ENCODE measurements at regions not wholly inside any gene's neighbourhood (a gene's known extent, or its start where the extent isn't known, plus 50 kb on each side); places are given as distances from the start of the nearest gene placed in this dataset.

DNA sequence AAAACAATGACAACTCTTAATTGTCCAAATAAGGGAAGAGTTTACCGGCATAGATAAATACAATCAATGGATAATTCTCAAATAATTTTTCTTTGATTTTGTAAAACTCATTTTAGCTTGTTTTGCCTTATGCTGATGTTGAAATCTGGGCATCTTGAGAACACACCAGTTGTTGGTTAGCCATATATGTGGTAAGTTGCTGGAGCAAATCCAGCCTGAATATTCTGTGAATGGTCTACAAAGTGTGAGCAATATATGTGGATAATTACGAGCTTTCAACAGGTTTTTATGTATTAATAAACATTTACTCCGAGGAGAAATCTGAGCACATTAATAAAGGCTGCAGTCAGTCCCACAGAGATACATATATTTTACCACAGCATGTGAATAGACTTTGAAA, 423.6 kb downstream of the BCKDHB start:
- no peaks in the 10 kb centered on the region for H3K4me1 ChIP-seq
- H3K36me3 ChIP-seq = no peaks in the 10 kb centered on the region
- no peaks in the 10 kb centered on the region for H3K27me3 ChIP-seq
- no peaks in the 10 kb centered on the region for H3K9me3 ChIP-seq
- H3K4me3 ChIP-seq = no peak overlapping the region
- no peak for DNase-seq (ENCODE audit: extremely low spot score in 2 of 2)
- no peak for TF ChIP-seq CTCF (IDR thresholded peaks at IDR 0.05)
- no peak for TF ChIP-seq POLR2A (IDR thresholded peaks at IDR 0.05)
- TF ChIP-seq POLR2AphosphoS5 (IDR thresholded peaks at IDR 0.05; ENCODE audit: insufficient read depth in 1 of 2, low read depth in 1 of 2) = no peak
- intact Hi-C loops (cut with DNase I) = no loop called here
- H3K27ac ChIP-seq = no peak overlapping the region

GRCh38 chr6:80528115-80528514, 421.6 kb downstream of the BCKDHB start:
- H3K4me3 ChIP-seq = no peak overlapping the region
- intact Hi-C loops (cut with DNase I) = no loop called here
- H3K4me1 ChIP-seq = peaks cover 10% of the 10 kb centered on the region
- no peak for TF ChIP-seq POLR2A (IDR thresholded peaks at IDR 0.05)
- no peaks in the 10 kb centered on the region for H3K9me3 ChIP-seq
- no peak for DNase-seq (ENCODE audit: extremely low spot score in 2 of 2)
- H3K36me3 ChIP-seq = no peaks in the 10 kb centered on the region
- no peak overlapping the region for H3K27ac ChIP-seq
- no peaks in the 10 kb centered on the region for H3K27me3 ChIP-seq

DNA sequence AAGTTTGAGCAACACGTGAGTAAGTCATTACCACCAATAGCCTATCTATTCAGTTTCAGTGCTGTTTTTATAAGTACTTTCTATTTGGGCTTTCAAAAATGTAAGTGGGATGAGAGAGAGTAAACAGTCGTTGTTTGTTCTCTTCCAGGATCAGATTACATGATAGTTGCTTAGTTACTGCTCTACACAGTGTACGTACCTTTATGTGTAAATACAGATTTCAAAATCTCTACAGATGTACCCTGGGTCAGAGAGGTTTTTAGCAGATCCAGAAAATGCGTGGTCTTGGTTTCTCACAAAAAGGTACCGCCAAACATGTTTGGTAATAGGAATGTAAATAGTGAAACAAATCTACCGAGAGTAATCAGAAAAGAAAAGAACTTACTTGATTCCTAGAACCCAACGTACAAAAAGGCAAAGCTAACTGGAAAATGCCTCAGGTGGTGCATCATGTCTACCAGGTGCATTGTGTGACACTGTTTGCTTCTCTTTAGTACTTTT, 421.1 kb downstream of the BCKDHB start:
- DNase-seq (ENCODE audit: extremely low spot score in 2 of 2) = no peak
- no peaks in the 10 kb centered on the region for H3K27me3 ChIP-seq
- no peaks in the 10 kb centered on the region for H3K9me3 ChIP-seq
- no peak overlapping the region for H3K4me3 ChIP-seq
- H3K36me3 ChIP-seq = no peaks in the 10 kb centered on the region
- peaks cover 10% of the 10 kb centered on the region for H3K4me1 ChIP-seq
- TF ChIP-seq POLR2A (IDR thresholded peaks at IDR 0.05) (no peak), CTCF (IDR thresholded peaks at IDR 0.05) (no peak), POLR2AphosphoS5 (IDR thresholded peaks at IDR 0.05; ENCODE audit: insufficient read depth in 1 of 2, low read depth in 1 of 2) (no peak)
- intact Hi-C loops (cut with DNase I) = no loop called here
- H3K27ac ChIP-seq = no peak overlapping the region

DNA sequence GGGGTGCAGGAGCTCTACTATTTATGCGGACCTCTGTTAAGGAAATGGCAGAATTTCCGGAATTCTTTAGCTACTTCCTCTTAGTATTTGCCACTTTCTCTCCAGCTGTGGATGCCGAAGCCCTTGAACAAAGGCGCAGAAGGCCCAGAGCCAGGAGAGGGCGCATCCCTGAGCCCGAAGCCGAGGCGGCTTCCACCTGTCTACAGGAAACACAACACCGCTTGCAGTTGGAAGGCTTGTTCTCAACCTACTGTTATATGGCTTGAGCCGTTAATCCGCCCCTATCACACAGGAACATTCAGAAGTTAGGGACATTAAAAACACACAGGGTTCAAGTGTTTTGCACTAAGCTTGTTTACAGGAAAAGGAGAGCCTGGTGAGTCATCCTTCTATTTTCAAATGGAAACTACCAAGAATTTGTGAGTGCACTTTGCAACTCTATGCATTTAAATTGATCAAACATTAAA, 417.1 kb downstream of the BCKDHB start:
- Histone ChIP-seq H3K4me1 (peaks cover 10% of the 10 kb centered on the region), H3K36me3 (no peaks in the 10 kb centered on the region), H3K9me3 (no peaks in the 10 kb centered on the region), H3K4me3 (no peak overlapping the region), H3K27ac (no peak overlapping the region), H3K27me3 (no peaks in the 10 kb centered on the region)
- intact Hi-C loops (cut with DNase I) = no loop called here
- TF ChIP-seq POLR2A (IDR thresholded peaks at IDR 0.05) = no peak
- TF ChIP-seq POLR2AphosphoS5 (IDR thresholded peaks at IDR 0.05; ENCODE audit: insufficient read depth in 1 of 2, low read depth in 1 of 2) = no peak
- TF ChIP-seq CTCF (IDR thresholded peaks at IDR 0.05) = no peak
- no peak for DNase-seq (ENCODE audit: extremely low spot score in 2 of 2)

DNA sequence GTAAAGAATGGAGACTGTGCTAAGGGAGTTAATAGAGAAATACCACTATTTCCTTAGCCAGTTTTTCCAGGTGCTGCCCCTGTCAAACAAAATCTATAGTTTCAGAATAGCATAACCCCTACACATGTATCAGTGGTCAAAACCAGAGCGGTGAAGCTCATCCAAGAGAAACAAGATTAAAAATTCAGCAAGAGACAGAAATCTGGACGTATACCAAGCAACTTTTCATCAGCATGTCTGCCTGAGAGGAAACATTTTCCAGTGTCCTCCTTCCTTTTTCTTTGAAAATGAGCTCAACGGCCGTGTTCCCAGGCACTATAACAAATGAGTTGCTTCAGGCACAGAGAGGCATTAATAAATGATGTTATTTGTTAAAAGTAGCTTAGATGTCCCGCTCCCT, 416.5 kb downstream of the BCKDHB start:
- H3K4me3 ChIP-seq = no peak overlapping the region

More for the DNA sequence above, 416.5 kb downstream of the BCKDHB start:
- Histone ChIP-seq H3K27ac (no peak overlapping the region), H3K4me1 (peaks cover 10% of the 10 kb centered on the region), H3K27me3 (no peaks in the 10 kb centered on the region), H3K9me3 (no peaks in the 10 kb centered on the region), H3K36me3 (no peaks in the 10 kb centered on the region)
- intact Hi-C loops (cut with DNase I) = no loop called here
- TF ChIP-seq POLR2A (IDR thresholded peaks at IDR 0.05) = no peak
- TF ChIP-seq CTCF (IDR thresholded peaks at IDR 0.05) = no peak
- TF ChIP-seq POLR2AphosphoS5 (IDR thresholded peaks at IDR 0.05; ENCODE audit: insufficient read depth in 1 of 2, low read depth in 1 of 2) = no peak
- DNase-seq (ENCODE audit: extremely low spot score in 2 of 2) = no peak
